Forelimb muscle (tissue), 1 donor: ENCODE measurements at regions not wholly inside any gene's neighbourhood (a gene's known extent, or its start where the extent isn't known, plus 50 kb on each side); places are given as distances from the start of the nearest gene placed in this dataset.
"Not testable (repeated sequence)": the region's sequence is repeated elsewhere in the genome, so short reads cannot be mapped to it uniquely, and the experiment has no call there.

ENCODE experiments used
- DNase-seq: peaks from one replicate; pipeline ENCODE4 v3.0.0-alpha.2; 2013; ENCODE audit warnings: low read depth

DNA sequence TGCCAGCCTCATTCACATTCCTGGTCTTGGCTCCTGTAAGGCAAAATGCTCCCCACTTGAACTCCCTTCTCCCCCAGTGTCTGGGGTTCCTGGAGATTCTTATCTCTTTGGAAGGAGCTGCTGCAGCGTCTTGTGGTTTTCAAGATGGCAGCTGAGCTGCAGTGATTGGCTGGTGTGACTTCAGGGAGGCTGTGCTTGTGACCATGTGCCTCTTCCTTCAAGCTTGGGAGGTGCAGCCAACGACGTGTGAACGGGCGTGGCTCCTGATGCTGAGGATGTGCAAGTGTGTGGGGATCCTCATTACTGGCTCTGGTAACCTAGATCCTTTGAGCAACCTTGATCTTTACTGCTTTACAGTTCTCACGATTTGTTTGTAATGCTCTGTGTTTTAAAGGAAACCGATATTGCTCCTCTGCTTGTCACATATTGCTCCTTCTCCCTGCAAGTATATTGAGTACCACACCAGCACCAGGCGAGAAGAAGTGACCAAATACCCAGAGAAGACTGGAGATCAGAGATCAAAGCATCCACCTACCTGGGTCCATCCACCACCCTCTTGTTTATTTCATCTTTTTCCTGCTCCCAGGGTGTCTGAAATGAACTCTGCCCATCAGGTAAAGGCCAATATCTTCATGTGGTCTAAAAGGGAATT lies 208.5 kb downstream of the FGF9 start:
- DNase-seq: no peak

- DNase-seq: no peak
These were observed 211.9 kb downstream of the FGF9 start for GRCh38 chr13:21882766-21883165.

DNA sequence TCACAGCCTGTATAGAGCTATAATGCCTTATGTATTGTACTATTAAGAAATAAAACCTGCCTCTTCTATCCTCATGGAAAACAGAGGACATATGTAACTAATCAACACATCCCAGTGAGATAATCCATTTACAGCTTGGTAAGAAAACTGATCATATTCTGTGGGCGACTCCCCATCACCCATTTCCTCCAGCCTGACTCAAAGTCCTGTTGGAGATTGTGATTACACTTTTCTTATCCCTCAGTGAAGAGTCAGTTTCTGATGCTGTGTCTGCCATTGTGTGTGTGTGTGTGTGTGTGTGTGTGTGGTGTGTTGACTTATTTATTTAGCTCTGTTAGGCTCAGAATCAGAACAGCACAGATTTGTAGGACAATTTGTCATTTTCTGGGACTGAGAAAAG lies 212.8 kb downstream of the FGF9 start:
- DNase-seq: no peak

DNA sequence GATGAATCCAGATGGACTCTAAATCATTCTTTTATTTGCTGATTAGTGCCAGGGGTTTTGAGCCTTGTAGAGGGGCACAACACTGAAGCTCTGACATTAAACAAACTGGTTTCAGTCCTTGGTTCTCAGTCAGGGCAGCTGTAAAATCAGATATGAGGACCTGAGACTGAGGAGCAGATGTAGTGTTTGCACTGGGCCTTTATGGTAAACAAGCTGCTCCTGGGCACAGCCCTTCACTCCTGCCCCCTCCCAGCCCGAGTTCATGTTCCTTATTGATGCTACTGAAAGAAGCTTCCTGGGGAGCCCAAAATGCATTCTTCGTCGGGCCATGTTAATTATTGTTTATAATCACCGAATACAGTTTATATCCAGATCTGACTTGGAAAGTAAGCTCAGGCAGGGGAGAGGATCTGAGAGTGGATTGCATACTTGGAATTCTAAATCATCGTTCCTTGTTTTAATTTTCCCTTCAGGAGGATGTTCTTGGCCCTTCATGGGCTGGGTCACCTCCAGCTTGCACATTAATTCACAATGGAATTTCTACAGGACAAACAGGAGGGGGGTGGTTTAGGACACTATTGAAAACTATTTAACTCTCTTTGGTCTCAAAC lies 213.5 kb downstream of the FGF9 start:
- no peak for DNase-seq

DNA sequence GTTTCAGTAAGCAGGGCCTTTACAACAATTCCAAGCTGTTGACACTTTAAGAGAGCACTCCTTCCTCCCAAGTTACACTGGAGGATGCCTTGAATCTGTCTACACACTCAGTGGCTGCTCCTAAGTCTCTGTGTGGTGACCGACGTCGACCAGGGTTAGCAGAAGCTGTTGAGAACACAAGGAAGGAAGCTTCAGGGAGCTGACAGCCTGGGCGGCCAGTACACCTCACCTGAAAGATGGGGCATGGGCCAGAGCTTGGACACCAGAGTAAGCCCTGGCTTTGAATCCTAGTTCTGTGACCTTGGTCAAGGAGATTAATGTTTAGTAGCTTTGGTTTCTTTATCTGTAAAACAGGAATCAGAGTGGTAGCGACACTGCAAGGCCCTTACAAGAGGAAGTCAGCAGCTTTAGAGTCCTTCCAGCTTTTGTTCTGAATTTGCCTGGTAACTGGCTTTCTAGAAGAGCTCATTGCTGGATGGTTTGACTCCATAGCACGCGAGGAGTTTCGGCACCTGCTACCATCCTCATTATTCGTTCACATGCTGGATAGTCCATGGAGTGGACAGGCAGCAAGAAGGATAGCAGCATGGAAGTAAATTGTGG lies 214.2 kb downstream of the FGF9 start:
- no peak for DNase-seq

- no peak for DNase-seq
These were observed 214.9 kb downstream of the FGF9 start for GRCh38 chr13:21885714-21886224.

- DNase-seq: no peak
These were observed 218.8 kb downstream of the FGF9 start for GRCh38 chr13:21889651-21890050.

DNA sequence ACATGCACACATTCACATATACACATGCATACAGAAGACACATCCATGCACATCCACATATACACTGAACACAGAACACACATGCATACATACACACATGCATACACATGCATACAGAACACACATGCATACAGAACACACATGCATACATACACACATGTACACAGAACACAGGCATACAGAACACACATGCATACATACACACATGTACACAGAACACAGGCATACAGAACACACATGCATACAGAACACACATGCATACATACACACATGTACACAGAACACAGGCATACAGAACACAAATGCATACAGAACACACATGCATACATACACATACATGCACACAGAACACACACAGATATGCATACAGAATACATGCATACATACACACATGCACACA lies 219.3 kb downstream of the FGF9 start:
- DNase-seq: not testable (repeated sequence)

- no peak for DNase-seq
These were observed 223.2 kb downstream of the FGF9 start for GRCh38 chr13:21894091-21894490.

GRCh38 chr13:21894703-21895699 lies 224.1 kb downstream of the FGF9 start:
- no peak for DNase-seq

DNA sequence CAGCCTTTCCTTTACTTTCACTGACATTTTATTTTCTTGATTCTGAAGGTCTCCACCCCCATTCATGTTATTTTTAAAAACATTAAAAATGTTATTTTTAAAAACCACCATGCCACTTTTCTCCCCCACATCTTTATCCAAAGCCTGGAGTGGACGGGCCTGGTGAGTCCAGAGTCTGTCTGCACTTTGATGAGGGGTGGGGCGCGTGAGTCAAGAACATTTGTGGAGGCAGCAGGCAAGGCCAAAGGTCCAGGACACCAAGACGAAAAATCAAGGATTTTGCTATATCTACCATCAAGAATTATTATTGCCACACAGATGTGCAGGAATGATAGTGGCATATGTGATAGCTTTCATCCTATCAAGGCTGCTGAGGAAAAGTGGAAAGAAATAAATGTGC lies 224.9 kb downstream of the FGF9 start:
- DNase-seq: no peak

GRCh38 chr13:21897161-21897560 lies 226.3 kb downstream of the FGF9 start:
- DNase-seq: no peak

DNA sequence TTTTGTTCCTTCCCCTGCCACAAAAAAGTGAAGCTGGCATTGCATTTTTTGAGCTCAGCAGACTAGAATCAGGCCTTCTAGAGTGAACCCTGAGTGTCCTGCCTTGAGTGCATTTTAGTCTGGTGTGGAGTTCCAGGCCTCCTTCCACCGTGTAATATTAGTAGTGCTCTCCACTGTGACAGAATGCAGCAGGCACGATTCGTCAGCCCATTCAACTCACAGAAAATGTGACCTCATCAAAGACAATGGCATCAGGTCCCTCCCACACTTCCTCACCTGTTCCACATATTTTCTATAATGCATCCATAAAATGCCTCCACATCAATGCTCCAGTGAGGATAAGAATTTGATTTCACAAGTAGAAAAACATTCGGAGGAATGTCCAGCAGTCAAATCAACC lies 227.6 kb downstream of the FGF9 start:
- no peak for DNase-seq

DNA sequence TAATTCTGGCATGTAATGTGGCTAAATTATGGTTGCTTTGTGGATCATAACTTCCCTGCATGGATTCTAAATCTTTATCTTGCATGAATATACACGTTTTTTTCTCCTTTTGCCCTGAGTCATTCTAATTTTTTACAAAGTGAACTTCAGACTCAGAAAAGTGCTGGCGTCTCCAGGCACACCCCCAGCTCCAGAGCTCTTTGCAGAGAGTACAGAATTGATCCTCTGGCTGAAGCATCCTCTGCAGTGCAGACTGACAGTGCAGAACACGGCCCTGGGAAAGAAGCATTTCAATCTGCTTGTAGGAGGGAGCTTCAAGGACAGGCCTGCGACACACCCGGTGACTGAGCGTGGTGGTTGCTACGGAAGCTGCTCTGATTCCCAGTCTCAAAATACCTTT lies 228.1 kb downstream of the FGF9 start:
- no peak for DNase-seq

DNA sequence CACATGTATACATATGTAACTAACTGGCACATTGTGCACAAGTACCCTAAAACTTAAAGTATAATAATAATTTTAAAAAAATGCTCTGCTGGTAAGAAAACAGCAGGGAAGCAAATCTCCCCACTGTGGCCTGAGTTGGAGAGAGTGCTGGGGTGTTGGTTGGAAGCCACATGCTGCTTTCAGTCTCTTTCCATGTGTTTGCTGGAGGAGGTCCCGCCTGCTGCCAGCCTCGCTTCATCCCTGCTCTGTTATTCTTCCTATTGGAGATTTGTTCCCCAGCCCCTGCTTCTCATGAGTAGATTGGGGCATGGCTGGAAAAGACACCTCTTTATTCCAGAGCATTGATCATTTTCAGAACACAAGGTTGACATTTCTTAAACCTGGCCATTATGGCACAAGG lies 230.5 kb downstream of the FGF9 start:
- no peak for DNase-seq

DNA sequence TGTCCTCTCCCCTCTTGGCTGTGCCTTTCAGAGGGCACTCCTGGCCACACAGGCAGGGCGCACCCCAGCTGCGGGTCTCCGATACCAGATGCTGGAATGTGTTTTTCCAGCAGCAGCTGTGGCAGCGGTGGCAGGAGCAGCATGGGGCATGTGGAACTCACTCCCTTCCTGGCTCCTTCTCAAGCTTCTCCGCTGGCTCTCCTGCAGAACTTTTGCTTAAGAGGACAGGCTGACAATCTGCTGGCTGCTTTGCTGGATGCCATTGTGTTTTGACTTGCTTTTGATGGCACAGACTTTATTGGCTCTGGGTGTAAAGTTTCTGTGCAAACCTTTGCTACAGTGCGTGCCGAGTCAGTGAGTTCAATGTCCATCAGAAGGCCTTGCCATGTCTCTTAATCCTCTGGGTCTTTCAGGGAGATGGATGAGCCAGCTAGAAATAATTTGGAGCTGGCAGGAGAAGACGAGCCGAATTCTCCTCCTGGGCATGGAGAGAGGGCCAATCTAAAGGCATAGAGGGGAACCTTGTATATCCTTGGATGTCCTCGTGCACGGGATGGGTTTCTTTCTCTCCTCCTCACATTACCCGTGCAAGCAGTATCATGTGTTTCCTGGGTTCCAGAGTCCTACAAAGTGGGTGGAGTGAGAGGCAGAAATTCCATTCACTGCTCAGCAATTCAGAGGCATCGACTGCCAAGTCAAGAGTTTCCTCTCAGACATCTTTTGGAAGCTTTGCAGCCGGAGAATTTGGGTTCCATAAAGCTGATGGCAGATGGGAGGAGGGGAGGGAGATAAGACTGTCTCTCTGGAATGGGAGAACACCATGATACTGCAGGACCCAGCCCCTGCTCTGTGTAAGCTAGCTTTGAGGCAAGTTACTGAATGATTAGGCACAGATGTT lies 231.2 kb downstream of the FGF9 start:
- DNase-seq: no peak

DNA sequence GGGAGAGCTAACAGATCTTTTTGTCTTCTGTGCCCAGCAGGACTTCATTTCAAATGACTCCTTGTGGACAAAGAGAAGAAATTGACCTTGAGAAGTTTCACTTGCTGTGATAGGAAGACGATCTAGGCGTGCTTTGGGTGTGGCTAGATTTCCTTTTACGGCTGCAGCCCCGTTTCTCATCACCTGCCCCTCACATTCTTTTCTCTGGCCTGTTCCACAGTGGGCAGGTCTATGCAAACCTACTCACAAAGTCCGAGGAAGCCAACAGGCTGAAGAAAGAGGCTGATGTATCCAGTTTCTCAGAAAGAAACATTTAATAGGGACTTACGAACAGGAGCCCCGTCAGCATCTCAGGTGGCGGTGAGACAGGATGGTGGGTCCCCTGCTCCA lies 231.8 kb downstream of the FGF9 start:
- DNase-seq: no peak

GRCh38 chr13:21905486-21905885 lies 234.6 kb downstream of the FGF9 start:
- no peak for DNase-seq

DNA sequence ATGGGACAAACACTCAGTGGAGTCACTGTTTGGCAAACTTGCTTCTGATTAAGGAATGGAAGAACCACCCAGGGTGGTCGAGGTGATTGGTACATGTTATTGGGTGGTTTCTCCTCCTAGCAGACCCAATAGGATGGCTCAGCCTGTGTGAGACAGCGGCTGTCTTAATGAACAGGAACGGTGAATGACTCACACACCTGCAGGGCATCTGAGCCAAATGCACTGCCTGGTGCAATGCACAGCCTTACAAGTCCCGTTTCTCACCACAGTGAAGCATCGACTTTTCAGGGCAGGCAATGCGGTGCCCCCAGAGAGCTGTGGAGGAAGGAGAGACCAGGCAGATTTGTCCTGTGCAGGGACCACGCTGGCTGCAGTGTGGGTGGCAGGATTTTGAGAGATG lies 238.5 kb downstream of the FGF9 start:
- no peak for DNase-seq

DNA sequence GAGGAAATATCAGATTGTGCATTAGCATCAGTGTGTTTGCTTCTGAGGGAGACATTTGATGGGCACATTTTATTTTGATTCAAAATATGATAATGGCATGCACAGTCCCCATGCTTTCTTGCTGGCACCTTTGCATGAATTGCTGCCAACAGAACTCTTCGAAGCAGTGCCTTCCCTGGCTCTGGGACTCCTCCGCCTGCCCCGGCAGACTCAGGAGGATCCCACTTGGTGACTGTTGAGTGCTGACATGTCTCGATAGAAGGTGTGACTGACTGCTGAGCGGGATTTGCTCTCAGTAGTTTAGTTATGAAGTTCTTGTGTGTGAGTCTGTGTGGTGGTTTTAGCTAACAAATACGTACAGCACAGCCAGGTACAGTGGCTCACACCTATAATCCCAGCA lies 239.7 kb downstream of the FGF9 start:
- DNase-seq: no peak
